Panc1 (cell line): ENCODE measurements at regions not wholly inside any gene's neighbourhood (a gene's known extent, or its start where the extent isn't known, plus 50 kb on each side); places are given as distances from the start of the nearest gene placed in this dataset.

ENCODE experiments used
- ATAC-seq: fragments of 200-7000 bp; cut with Tn5 transposase; 2 replicates; pipeline ENCODE4 v1.9.1; 2020; ENCODE audit warnings: mild to moderate bottlenecking, moderate library complexity
- BruUV-seq: library from RNA; stranded (reverse); fragments of 400-500 nt; replicated peaks from 2 replicates; lab custom pipeline; 2021; lab: Mats Ljungman, UMichigan
- CTCF ChIA-PET: fragments of 300-600 bp; sonication (Branson Sonifier 250); formaldehyde crosslinking; loops from one replicate; lab custom pipeline; 2022; ENCODE audit warnings: antibody characterized with exemption; lab: Charles Lee
- POLR2A ChIA-PET: fragments of 300-600 bp; sonication (Branson Sonifier 250); formaldehyde crosslinking; loops from one replicate; lab custom pipeline; 2022; ENCODE audit warnings: antibody characterized with exemption; lab: Charles Lee
- DNase-seq: peaks from one replicate; pipeline ENCODE4 v3.0.0-alpha.2; 2010; ENCODE audit warnings: low read depth, low spot score
- H3K27ac ChIP-seq: 2 replicates; pipeline ENCODE4 v1.5.1; 2011; ENCODE audit warnings: mild to moderate bottlenecking, low read length, inconsistent platforms
- H3K27me3 ChIP-seq: fragments of 200-500 bp; sonication (Bioruptor generic); 2 replicates; pipeline ENCODE4 v1.6.0; 2014; ENCODE audit warnings: low read length, inconsistent platforms; ENCODE audit not compliant: control insufficient read depth, insufficient read depth
- H3K36me3 ChIP-seq: fragments of 200-500 bp; sonication (Bioruptor generic); 2 replicates; pipeline ENCODE4 v1.5.1; 2014; ENCODE audit warnings: inconsistent platforms, mild to moderate bottlenecking, low read length, moderate library complexity; ENCODE audit not compliant: control insufficient read depth, insufficient read depth
- H3K4me1 ChIP-seq: 2 replicates; pipeline ENCODE4 v1.5.1; 2011; ENCODE audit warnings: inconsistent platforms, mild to moderate bottlenecking, low read length, moderate library complexity; ENCODE audit not compliant: control insufficient read depth, insufficient read depth
- H3K4me3 ChIP-seq, 2 experiments: 2 replicates each; pipeline ENCODE4 v1.5.1; 2011 to 2012; ENCODE audit warnings: low read depth in 2 of 2, low read length in 2 of 2, mild to moderate bottlenecking in 2 of 2, inconsistent platforms in 1 of 2, moderate library complexity in 1 of 2
- H3K9me3 ChIP-seq: fragments of 200-500 bp; sonication (Bioruptor generic); 2 replicates; pipeline ENCODE4 v1.5.1; 2014; ENCODE audit warnings: low read depth, mild to moderate bottlenecking, inconsistent platforms, low read length, moderate library complexity; ENCODE audit not compliant: control insufficient read depth, insufficient read depth
- CTCF ChIP-seq: fragments of 450-650 bp; IDR thresholded peaks from 2 replicates; pipeline ENCODE4 v1.5.1; 2017; ENCODE audit warnings: mild to moderate bottlenecking
- POLR2AphosphoS5 ChIP-seq: IDR thresholded peaks from 2 replicates; pipeline ENCODE4 v1.6.1; 2012; ENCODE audit warnings: mild to moderate bottlenecking, low read depth, low read length, moderate library complexity
- REST ChIP-seq, 2 experiments: IDR thresholded peaks; 2 replicates each; pipeline ENCODE4 v1.6.1; 2011 to 2012; ENCODE audit warnings: low read depth in 2 of 2, control low read depth in 1 of 2, low read length in 1 of 2, mild to moderate bottlenecking in 1 of 2, moderate library complexity in 1 of 2; ENCODE audit not compliant: insufficient read depth in 1 of 2
- SIN3A ChIP-seq: IDR thresholded peaks from 2 replicates; pipeline ENCODE4 v1.6.1; 2012; ENCODE audit warnings: low read depth, mild to moderate bottlenecking, low read length, moderate library complexity, borderline replicate concordance; ENCODE audit not compliant: insufficient read depth
- TCF7L2 ChIP-seq: IDR thresholded peaks from 2 replicates; pipeline ENCODE4 v1.6.1; 2011; ENCODE audit warnings: mild to moderate bottlenecking, low read depth, low read length, inconsistent platforms
- in situ Hi-C: cut with HindIII; loops from 2 replicates; pipeline ENCODE4 v1.10.0; 2016; ENCODE audit warnings: low sequenced_read_pairs, low pct_unique_long_range_greater_than_20kb
- intact Hi-C: fragments of 100-400 bp; cut with micrococcal nuclease; formaldehyde crosslinking; loops from one replicate; pipeline ENCODE4 v1.10.0; 2022; ENCODE audit not compliant: unreplicated experiment

- BruUV-seq, result no TSS peak
Measured at GRCh38 chr14:51451561-51451960, 200.1 kb upstream of the FRMD6 start.

GRCh38 chr14:51453869-51454268 lies 197.8 kb upstream of the FRMD6 start:
- in situ Hi-C loops (no loop called here), intact Hi-C loops (no loop called here)
- Histone ChIP-seq H3K27ac (no peak overlapping the region), H3K4me3 (no peak overlapping the region), H3K4me1 (peaks cover 4% of the 10 kb centered on the region; the same call in 1 of the 2 replicates), H3K27me3 (no peaks in the 10 kb centered on the region), H3K36me3 (no peaks in the 10 kb centered on the region), H3K9me3 (no peaks in the 10 kb centered on the region; the same call in 1 of the 2 replicates)
- TF ChIP-seq CTCF (no peak), POLR2AphosphoS5 (no peak), REST (IDR thresholded peaks at IDR 0.05; ENCODE audit: insufficient read depth in 1 of 2, low read depth in 2 of 2, low read length in 1 of 2) (no peak)
- ChIA-PET POLR2A (no interaction called here), CTCF (no interaction called here)
- no TSS peak for BruUV-seq
- ATAC-seq (peak; percentile 87), DNase-seq (no peak)

More at GRCh38 chr14:51451561-51451960, 200.1 kb upstream of the FRMD6 start:
- POLR2A ChIA-PET, result no interaction called here
- CTCF ChIA-PET, result no interaction called here
- H3K4me1 ChIP-seq, result peaks cover 4% of the 10 kb centered on the region; the same call in 1 of the 2 replicates
- no peaks in the 10 kb centered on the region; the same call in 1 of the 2 replicates for H3K9me3 ChIP-seq
- H3K36me3 ChIP-seq, result no peaks in the 10 kb centered on the region
- no peak overlapping the region for H3K27ac ChIP-seq
- no peak overlapping the region for H3K4me3 ChIP-seq
- H3K27me3 ChIP-seq, result no peaks in the 10 kb centered on the region
- intact Hi-C loops, result no loop called here
- no peak for ATAC-seq
- TF ChIP-seq CTCF (no peak), REST (IDR thresholded peaks at IDR 0.05; ENCODE audit: insufficient read depth in 1 of 2, low read depth in 2 of 2, low read length in 1 of 2) (no peak), TCF7L2 (no peak), SIN3A (no peak), POLR2AphosphoS5 (no peak)
- DNase-seq, result no peak
- in situ Hi-C loops, result no loop called here
